Ramos (cell line): ENCODE measurements at regions not wholly inside any gene's neighbourhood (a gene's known extent, or its start where the extent isn't known, plus 50 kb on each side); places are given as distances from the start of the nearest gene placed in this dataset.
"Not testable (repeated sequence)": the region's sequence is repeated elsewhere in the genome, so short reads cannot be mapped to it uniquely, and the experiment has no call there.

ENCODE experiments used
- in situ Hi-C: fragments of 300-500 bp; cut with MboI; formaldehyde crosslinking; loops from one replicate; pipeline ENCODE4 v1.14.3; 2022; ENCODE audit warnings: low sequenced_read_pairs; ENCODE audit not compliant: unreplicated experiment

DNA sequence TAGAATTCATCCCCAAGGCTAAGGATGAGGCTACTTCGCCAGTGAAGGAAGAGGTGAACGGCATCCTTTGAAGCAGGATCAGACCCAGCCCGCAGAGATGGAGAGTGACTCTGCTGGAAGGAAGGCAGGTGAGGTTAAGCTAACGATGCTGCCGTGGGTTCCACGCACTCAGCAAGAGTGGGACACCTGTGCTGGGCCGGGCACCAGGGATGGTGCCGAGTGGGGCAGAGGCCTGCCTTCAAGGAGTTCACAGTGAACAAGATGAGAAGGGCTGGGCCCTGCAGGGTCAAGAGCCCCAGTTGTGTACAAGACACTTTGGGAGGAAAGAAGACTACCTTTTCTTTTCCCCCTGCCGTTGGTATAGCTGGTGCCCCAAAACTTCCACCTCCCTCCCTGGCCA lies 606.6 kb downstream of the LIG4 start:
- in situ Hi-C loops, result no loop called here

GRCh38 chr13:107600971-107601370 lies 614.4 kb downstream of the LIG4 start:
- in situ Hi-C loops, result no loop called here

GRCh38 chr13:107596306-107596705 lies 619.0 kb downstream of the LIG4 start:
- in situ Hi-C loops, result not testable (repeated sequence)

- in situ Hi-C loops, result no loop called here
These were observed 624.8 kb downstream of the LIG4 start for GRCh38 chr13:107590556-107590955.

DNA sequence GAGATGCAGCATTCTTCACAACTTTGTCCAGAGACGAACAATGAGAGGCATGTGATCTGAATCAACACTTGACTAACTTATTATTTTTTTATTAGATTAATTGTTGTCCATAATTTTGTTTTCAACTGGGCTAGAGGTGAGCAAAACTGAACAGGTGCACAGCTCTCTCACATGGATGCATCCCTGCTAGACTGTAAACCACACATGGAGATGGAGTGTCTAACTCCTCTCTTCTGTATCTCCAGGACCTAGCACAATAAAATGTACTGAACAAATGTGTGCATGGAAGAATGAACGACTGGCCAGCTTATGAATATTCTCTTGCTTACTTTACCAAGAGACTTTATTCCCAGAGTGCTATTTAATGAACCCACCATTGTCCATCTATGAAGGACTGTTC lies 627.7 kb downstream of the LIG4 start:
- in situ Hi-C loops, result no loop called here

DNA sequence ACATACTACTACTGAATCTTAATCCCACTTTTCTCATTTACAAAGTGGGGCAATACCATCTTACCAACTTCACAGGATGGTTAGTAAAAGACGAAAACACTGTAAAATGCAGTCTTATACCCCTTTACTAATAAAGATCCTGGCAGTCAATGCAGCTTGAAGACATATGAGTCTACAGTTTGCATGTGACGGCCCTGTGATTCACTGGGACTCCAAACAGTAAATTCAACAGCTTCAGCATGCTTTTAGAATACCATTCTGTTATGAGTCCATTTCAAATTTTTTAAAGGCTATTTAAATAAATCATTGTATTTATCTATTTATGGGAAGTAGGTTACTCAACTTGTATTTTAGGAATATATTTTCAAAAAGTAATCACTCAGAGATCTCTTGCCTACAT lies 629.1 kb downstream of the LIG4 start:
- in situ Hi-C loops, result no loop called here

DNA sequence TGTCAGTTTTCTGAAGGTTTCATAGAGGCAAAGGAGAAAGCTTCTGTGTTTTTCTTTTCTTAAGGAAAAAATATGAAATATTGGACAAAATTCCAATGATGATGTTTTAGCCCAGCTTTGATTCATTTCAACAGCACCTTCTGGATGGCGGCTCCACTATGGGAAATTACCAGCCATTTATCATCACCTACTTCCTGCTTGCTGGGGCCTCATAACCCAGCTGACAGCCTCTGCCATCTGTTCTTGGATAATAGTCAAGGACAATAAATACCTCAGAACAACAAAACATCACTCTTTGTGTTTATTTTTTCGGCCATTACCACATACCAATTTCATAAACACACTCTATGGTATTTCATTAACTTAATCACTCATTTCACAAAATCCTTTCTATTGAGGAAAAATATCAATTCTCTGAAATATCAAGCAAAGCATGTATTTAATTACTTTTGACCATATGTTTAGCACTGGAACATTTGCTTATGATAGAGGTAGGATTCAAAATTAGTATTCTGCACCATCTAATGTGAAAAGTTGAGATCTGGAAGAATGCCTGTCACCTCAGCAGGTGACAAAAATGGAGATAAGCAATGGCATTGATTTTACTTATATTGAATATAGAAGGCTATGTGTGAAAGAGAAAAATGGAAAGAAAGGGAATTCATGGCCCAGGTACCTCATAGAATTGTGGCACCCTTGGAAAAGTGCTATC lies 629.7 kb downstream of the LIG4 start:
- in situ Hi-C loops, result no loop called here

- in situ Hi-C loops, result no loop called here
These were observed 633.2 kb downstream of the LIG4 start for GRCh38 chr13:107582171-107582570.

- in situ Hi-C loops, result no loop called here
These were observed 634.5 kb downstream of the LIG4 start for GRCh38 chr13:107580741-107581412.

- in situ Hi-C loops, result no loop called here
These were observed 638.9 kb downstream of the LIG4 start for GRCh38 chr13:107576430-107576829.

- in situ Hi-C loops, result no loop called here
These were observed 640.7 kb downstream of the LIG4 start for GRCh38 chr13:107574517-107575210.

DNA sequence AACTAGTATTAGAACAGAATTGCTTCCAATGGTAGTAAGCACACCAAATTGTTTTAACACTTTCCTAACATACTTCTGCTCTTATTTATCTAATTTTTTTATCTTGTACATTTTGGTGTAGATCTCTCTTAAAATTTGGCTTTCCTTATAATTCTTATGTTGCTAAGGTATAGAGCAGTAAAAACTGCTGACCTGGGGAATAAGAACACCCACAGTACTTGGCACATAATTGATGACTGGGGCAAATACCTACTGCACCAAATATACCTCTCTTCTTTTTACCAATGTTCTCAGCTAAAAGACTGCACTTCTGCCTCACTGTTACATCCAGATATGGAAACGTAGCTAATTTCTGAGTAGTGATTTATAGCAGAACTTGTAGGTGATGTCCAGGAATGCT lies 642.2 kb downstream of the LIG4 start:
- in situ Hi-C loops, result no loop called here

DNA sequence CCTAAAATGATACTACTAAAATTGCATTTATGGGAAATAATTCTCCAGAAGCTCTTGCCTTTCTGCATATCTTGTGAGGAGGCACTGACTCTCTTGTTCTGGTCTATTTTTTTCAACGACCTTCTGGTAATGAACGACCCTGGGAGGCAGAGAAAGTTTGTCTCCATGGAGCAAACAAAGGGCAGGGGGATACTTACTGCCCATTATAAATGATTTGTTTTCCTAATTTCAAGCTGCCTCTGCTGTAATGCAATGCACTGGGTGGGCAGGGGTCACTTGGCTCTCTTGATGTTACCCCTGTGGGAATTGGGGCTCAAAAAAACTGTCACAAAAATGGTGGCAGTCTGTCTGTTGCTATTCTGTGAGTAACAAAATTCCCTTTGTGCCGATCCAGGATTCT lies 643.2 kb downstream of the LIG4 start:
- in situ Hi-C loops, result no loop called here

DNA sequence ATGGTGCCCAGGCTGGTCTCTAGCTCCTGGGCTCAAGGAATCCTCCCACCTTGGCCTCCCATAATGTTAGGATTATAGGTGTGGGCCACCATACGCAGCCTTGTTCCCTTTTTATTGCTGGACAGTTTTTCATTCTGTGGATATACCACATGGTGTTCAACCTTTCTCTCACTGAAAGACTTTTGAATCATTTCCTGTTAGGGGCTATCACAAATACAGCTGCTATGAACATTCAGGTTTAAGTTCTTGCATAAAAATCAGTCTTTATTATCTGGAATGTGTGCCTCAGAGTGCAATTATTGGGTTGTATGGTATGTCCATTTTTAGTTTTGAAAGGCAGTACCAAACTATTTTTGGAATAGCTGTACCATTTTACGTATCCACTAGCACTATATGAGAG lies 647.2 kb downstream of the LIG4 start:
- in situ Hi-C loops, result no loop called here

DNA sequence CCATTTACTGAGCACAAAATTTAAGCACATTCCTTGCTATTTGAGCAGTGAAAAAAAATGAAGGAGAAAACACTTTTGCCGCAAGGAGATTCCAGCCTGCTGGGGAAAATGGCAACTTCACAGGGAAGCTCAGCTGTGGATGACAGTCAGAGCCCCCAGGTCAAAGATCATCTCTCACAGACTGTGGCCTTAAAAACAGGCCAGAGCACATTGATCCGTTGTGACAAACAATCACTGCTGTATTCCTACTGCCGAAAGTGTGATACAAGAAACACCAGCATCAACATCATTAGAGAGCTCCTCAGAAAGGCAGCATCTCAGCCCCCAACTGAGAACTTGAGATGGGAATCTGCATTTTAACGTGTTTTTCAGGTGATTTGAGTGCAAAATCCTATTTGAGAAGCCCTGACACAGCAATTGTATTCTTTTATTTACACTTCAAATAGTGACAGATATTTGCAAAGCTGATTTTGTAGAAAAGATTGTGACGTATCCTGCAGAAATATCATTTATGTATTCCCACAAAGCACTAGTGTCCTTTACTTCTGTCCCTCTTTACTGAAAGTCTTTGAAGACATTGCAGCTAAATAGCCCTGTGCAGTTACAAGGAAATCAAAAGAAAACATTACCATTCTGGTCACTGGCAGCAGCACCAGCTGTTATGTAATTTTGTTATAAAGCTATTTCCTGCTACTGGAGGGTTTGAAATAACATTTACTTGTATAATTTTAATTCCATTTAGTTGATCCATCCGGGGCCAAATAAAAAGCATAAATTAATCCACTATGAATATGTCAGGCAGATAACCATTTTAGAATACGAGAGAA lies 652.0 kb downstream of the LIG4 start:
- in situ Hi-C loops, result no loop called here

DNA sequence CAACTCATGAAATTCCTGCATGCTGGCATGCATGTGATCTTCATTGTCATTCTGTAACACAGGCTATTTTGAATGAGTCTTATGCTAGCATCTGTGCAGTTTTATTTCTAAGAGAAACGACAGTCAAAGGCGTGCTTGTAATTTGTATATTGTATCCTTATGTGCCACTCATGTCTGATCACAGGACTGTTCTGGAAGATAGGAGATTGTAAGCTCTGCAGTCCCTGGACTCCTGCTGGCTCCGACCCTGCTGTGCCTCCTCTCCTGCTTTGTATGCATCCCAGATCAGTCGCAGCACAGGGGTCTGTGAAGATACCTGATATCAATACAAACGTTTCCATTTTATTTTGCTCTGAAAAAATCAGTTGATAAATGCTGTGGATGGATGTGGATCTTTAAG lies 653.1 kb downstream of the LIG4 start:
- in situ Hi-C loops, result no loop called here

GRCh38 chr13:107554460-107554859 lies 660.9 kb downstream of the LIG4 start:
- in situ Hi-C loops, result no loop called here

- in situ Hi-C loops, result no loop called here
These were observed 661.5 kb downstream of the LIG4 start for GRCh38 chr13:107553838-107554237.

DNA sequence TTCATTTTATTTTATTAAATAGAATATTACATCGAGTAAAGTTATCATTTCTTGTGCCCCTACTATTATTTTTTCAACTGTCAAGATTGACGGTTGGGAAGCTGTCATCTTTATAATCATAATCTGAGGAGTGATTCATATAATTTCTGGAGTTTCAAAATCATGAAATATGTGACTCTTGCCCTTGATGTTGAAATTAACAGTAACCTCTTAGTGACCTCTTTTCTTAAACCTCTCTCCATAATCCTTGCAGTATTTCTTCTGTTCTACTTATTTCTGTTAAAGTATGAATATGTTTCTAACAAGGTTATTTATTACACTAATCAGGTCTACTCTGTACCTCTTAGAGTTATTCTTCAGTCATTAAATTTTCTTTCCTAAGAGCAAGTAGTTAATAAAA lies 663.8 kb downstream of the LIG4 start:
- in situ Hi-C loops, result no loop called here

- in situ Hi-C loops, result no loop called here
These were observed 667.0 kb downstream of the LIG4 start for GRCh38 chr13:107548338-107548737.
